Tibial nerve (tissue), 4 donors: ENCODE measurements at regions not wholly inside any gene's neighbourhood (a gene's known extent, or its start where the extent isn't known, plus 50 kb on each side); places are given as distances from the start of the nearest gene placed in this dataset.
"Not testable (repeated sequence)": the region's sequence is repeated elsewhere in the genome, so short reads cannot be mapped to it uniquely, and the experiment has no call there.

Experiments
- EP300 ChIP-seq, 2 donors: sonication (generic); formaldehyde crosslinking; IDR thresholded peaks; one replicate each; pipeline ENCODE4 v1.6.1; 2017; ENCODE audit warnings: antibody characterized with exemption in 2 of 2, mild to moderate bottlenecking in 1 of 2
- TF ChIP-seq, protein P1 (sequence below), 5 experiments: fragments of 200-600 bp in 3 of 5; fragments of 450-650 bp in 2 of 5; sonication (generic) in 3 of 5; IDR thresholded peaks; one replicate each; pipeline ENCODE4 v1.5.1; 2016 to 2019; ENCODE audit warnings: antibody characterized with exemption in 5 of 5, mild to moderate bottlenecking in 3 of 5, moderate library complexity in 2 of 5

DNA sequence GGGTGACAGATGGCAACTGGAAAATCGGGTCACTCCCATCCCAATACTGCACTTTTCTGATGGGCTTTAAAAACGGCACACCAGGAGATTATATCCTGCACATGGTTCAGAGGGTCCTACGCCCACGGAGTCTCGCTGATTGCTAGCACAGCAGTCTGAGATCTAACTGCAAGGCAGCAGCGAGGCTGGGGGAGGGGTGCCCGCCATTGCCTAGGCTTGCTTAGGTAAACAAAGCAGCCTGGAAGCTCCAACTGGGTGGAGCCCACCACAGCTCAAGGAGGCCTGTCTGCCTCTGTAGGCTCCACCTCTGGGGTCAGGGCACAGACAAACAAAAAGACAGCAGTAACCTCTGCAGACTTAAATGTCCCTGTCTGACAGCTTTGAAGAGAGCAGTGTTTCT is 158.7 kb upstream of the MOCS2 start:
- TF ChIP-seq, protein P1, sequence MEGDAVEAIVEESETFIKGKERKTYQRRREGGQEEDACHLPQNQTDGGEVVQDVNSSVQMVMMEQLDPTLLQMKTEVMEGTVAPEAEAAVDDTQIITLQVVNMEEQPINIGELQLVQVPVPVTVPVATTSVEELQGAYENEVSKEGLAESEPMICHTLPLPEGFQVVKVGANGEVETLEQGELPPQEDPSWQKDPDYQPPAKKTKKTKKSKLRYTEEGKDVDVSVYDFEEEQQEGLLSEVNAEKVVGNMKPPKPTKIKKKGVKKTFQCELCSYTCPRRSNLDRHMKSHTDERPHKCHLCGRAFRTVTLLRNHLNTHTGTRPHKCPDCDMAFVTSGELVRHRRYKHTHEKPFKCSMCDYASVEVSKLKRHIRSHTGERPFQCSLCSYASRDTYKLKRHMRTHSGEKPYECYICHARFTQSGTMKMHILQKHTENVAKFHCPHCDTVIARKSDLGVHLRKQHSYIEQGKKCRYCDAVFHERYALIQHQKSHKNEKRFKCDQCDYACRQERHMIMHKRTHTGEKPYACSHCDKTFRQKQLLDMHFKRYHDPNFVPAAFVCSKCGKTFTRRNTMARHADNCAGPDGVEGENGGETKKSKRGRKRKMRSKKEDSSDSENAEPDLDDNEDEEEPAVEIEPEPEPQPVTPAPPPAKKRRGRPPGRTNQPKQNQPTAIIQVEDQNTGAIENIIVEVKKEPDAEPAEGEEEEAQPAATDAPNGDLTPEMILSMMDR (IDR thresholded peaks at IDR 0.05) = not testable (repeated sequence)
- TF ChIP-seq EP300 (IDR thresholded peaks at IDR 0.05) = not testable (repeated sequence)
